Cardiac septum (tissue), 1 donor: ENCODE measurements at regions not wholly inside any gene's neighbourhood (a gene's known extent, or its start where the extent isn't known, plus 50 kb on each side); places are given as distances from the start of the nearest gene placed in this dataset.
"Not testable (repeated sequence)": the region's sequence is repeated elsewhere in the genome, so short reads cannot be mapped to it uniquely, and the experiment has no call there.

Experiments used
- DNase-seq: peaks from one replicate; pipeline ENCODE4 v3.0.0-alpha.2; 2020; ENCODE audit warnings: low spot score
- intact Hi-C: fragments of 100-400 bp; cut with DNase I; formaldehyde crosslinking; loops from one replicate; pipeline ENCODE4 v1.14.0; 2022
- donor health status: DM: no; HTN: no; CAD: no.

- no peak for DNase-seq
- intact Hi-C loops, result no loop called here
These were observed 233.1 kb downstream of the FAT4 start for GRCh38 chr4:125547836-125548235.

GRCh38 chr4:125550769-125551168, 236.0 kb downstream of the FAT4 start:
- intact Hi-C loops, result no loop called here
- DNase-seq, result no peak

DNA sequence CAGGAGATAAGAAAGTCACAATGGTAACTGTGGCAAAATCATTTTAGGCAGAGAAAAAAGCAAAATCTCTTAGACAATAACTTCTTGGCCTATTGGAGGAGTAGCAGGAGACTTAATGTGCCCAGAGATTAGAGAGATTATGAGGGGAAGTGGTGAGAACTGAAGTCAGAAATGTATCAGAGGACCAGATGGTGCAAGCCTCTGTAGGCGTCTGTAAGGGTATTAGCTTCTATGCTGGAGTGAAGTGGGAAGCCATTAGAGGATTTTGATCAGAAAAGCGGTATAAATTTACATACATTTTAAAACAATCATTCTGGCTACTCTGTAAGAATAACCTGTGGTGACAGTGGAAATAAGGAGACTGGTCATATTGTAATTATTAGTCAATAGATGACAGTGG, 236.7 kb downstream of the FAT4 start:
- intact Hi-C loops, result no loop called here
- no peak for DNase-seq

DNA sequence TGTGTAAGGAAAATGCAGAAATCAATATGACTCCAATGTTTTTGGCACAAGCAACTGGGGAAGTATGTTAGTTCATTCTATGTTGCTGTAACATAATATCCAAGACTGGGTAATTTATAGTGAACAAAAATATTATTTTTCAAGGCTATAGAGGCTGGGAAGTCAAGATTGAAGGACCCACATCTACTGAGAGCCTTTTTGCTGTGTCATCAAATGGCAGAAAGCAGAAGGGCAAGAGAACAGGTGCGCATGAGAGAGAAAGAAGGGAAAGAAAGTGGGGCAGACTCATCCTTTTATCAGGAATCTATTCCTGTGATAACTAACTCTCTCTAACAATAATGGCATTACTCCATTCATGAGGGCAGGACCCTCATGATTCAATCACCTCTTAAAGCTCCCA, 237.2 kb downstream of the FAT4 start:
- intact Hi-C loops, result no loop called here
- DNase-seq, result no peak

- intact Hi-C loops, result no loop called here
- DNase-seq, result no peak
These were observed 257.8 kb downstream of the FAT4 start for GRCh38 chr4:125572601-125573000.

- DNase-seq, result no peak
- intact Hi-C loops, result no loop called here
These were observed 258.6 kb downstream of the FAT4 start for GRCh38 chr4:125573368-125573767.

GRCh38 chr4:125573786-125574185, 259.0 kb downstream of the FAT4 start:
- intact Hi-C loops, result no loop called here
- no peak for DNase-seq

GRCh38 chr4:125582302-125582701, 267.5 kb downstream of the FAT4 start:
- intact Hi-C loops, result no loop called here
- DNase-seq, result no peak

- intact Hi-C loops, result no loop called here
These were observed 275.4 kb downstream of the FAT4 start for GRCh38 chr4:125590158-125590557.

DNA sequence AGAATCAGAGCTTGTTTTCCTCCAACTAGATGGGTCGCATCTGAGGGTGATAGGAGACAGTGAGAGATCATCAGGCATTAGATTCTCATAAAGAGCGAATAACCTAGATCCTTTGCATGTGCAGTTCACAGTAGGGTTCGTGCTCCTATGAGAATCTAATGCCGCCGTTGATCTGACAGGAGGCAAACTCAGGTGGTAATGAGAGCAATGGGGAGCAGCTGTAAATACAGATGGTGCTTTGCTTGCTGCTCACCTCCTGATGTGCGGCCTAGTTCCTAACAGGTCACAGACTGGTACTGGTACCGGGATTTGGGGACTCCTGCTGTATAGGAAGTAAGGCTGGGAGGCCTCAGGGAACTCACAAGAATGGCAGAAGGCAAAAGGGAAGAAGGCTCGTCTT, 276.5 kb downstream of the FAT4 start:
- intact Hi-C loops, result no loop called here
- no peak for DNase-seq

More at GRCh38 chr4:125590158-125590557, 275.4 kb downstream of the FAT4 start:
- DNase-seq, result no peak

- DNase-seq, result no peak
- intact Hi-C loops, result no loop called here
These were observed 279.4 kb downstream of the FAT4 start for GRCh38 chr4:125594056-125594602.

- DNase-seq, intact Hi-C loops: not testable (repeated sequence)
These were observed 291.2 kb downstream of the FAT4 start for GRCh38 chr4:125605926-125606325.

DNA sequence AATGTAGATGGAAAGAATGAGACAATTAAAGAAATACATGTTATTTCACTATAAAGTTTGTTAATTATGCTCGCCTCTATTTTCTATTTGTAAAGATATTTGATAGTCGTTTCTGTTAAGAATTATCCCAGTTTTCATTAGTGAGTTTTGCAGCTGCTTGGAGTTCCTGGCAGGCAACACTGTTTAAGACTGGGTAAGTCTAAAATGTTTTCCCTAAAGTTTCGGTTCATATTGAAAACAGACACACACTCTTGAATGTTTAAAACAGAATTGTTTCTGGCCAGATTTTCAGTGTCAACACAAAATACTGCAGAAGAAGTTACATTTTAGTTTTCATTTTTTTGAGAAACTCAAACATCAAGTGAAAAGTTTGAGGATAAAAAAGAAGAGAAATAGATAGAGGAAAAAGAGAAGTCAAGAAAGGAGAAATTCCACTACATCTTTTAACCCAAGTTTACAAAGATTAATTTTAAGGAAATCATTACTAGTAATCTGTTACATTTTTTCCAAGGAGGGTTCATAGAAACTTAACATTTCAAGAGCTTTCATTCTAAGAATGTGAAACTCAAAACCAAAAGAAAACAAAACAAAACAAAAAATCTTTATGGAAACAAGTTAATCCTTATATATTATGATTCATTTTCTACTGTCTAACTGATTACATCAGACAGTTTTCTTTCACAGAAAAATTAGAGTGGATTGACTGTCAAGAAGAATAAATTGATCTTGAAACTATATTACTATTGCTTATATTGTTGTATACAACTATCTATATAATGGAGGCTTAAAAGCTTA, 305.5 kb downstream of the FAT4 start:
- intact Hi-C loops, result no loop called here
- DNase-seq, result no peak

GRCh38 chr4:125624951-125625350, 310.2 kb downstream of the FAT4 start:
- intact Hi-C loops, result no loop called here
- DNase-seq, result no peak

GRCh38 chr4:125626946-125627345, 312.2 kb downstream of the FAT4 start:
- intact Hi-C loops, result no loop called here
- DNase-seq, result no peak

DNA sequence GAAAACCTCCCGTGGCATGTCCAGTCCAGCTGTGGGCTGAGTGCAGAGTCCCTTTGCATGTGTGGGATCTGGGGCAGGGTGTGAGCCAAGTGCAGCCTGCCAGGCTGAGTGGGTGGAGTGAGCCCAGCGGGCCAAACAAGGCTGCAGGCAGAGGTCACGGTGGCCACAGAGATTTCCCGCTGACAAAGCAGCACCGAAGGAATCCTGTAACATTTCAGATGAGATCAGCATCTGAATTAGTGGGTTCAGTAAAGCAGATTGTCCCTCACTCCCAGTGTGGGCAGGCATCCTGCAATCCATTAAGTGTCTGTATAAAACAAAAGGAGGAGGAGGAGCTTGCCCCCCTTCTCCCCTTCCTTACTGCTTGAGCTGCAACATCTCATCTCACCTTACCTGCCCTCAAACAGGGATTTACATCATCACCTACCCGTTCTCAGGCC, 324.4 kb downstream of the FAT4 start:
- no peak for DNase-seq
- intact Hi-C loops, result loop anchor here (5.0 to 10.0 kb wide), 2 partner anchors 103 to 324 kb away; partner anchors contain the start of gene FAT4

DNA sequence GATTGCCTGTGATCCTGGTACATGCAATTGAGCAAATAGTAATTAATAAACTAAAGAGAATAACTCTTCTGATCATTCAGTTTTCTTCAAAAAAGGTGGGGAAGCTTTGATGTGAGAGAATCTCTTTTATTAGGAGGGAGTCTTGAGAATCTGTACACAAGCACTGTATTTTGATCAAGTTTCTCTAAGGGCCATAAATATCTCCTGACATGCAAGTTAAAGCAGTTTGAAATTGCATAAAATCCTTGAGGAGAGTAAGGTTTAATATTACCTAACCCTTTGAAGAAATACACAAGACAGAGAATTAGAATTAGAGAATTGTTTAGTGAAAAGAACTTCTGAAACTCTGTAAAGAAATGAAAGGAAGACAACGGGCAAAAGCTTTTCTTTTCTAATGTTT, 326.9 kb downstream of the FAT4 start:
- intact Hi-C loops, result no loop called here
- DNase-seq, result no peak

DNA sequence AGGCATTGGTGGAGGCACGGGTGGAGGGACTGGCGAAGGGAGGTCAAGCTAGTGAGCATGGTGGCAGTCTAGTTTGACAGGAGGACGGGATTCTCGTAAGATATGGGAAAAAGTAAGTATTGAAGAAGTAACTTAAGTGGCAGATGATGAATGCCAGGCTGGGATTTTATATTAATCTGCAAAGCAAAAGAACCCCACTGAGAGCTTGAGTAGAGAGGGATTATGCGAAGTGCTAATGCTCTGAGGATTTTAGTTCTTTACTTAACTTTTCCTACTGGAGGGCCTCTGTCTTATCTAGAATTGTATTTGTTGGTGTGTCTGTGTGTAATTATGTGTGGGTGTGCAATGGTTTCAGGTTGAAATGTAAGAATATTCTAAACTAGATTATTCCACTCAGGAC, 327.9 kb downstream of the FAT4 start:
- no peak for DNase-seq
- intact Hi-C loops, result no loop called here

DNA sequence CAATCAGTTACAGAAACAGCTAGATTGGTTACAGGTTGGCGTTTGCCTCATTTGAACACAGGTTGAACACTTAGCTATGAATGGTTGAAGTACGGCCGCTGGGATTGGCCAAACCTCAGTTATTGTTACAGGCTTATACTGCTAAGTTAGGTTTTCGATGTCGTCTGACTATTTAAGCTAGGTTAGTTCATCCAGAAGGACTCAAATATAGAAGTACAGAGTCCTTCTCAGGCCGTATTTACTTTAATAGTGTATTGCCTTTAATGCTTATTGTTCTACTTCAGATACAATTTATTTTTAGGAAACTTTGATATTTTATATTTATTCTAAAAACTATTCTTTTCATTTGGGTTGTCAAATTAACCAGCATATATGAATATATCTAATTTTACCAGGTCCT, 334.7 kb downstream of the FAT4 start:
- DNase-seq, result no peak
- intact Hi-C loops, result no loop called here

DNA sequence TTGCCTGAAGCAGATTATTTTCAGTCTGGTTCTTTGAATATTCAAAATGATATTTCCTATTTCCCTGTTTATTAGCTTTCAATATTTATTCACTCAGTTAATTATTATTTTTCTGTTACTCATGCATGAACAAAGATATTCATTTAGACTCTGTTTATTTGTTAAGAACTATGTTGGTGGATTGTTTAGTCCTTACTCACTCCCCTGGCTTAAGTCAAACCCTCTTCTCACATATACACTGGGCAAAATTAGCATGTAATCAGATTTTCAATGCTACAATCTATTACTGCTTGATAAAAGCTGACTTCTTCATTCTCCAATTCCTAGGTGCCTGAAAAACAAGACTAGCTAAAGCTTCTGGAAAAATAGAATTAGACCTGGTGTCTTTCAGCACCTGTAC, 335.8 kb downstream of the FAT4 start:
- intact Hi-C loops, result no loop called here
- no peak for DNase-seq

DNA sequence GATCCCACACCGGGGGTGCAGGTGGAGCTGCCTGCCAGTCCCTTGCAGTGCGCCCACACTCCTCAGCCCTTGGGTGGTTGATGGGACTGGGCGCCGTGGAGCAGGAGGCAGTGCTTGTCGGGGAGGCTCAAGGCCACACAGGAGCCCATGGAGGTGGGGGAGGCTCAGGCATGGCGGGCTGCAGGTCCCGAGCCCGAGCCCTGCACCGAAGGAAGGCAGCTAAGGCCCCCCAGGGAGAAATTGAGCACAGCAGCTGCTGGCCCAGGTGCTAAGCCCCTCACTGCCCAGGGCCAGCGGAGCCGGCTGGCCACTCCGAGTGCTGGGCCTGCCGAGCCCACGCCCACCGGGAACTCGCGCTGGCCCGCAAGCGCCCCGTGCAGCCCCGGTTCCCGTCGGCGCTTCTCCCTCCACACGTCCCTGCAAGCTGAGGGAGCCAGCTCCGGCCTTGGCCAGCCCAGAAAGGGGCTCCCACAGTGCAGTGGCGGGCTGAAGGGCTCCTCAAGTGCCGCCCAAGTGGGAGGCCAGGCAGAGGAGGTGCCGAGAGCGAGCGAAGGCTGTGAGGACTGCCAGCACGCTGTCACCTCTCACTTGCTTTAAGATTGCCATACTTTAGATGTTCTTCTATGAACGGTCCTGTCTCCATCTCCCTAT, 337.1 kb downstream of the FAT4 start:
- intact Hi-C loops, DNase-seq: not testable (repeated sequence)
